ENCODE measurements at regions not wholly inside any gene's neighbourhood (a gene's known extent, or its start where the extent isn't known, plus 50 kb on each side); places are given as distances from the start of the nearest gene placed in this dataset.

- no peak for DNase-seq (ENCODE audit: low spot score)
These were observed 55.2 kb downstream of the TTC32 start for GRCh38 chr2:19846567-19846966.

DNA sequence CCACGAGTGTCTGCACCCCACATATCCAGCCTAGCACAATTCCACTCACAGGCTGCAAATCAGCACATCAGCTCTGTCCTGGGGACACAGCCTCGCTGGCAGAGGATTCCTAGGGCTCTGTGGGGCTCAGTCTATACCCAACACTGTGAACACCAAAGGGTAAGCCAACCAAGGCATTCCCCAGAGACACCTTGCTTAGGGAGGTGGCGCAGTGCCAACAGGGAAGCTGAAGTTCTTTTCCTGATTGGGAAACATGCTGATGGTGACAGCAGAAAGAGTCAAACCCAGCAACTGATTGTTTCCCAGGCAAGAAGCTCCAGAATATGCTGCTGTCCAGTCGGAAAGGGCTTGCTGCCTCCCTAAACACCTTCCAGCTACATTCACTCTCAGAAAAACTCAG is 55.8 kb downstream of the TTC32 start:
- DNase-seq (ENCODE audit: low spot score) = no peak

DNA sequence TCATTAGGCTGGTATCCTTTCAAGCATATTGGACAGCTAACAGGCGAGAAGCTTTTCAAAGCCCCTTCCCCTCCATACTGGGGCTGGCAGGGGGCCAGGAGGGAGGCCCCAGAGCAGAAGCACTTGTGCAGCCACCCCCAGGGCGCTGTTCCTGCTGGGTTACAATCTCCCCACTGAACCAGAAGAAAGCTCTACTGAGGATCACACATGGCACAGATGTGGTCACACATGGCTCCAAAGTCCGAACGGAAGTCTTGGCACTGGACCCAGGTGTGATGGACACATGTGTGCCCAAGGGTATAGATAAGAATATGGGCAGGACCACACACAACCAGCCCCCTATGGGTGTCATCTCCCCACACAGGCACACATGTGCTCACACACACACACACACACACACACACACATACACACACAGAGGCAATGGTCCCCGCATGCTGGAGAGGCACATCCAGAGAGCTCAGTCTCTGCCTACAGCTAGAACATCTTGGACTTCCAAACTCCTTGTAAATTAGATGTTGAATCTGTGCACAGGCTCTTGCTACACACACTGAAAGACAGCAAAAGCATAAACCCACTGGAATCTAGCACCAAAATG is 56.4 kb downstream of the TTC32 start:
- DNase-seq (ENCODE audit: low spot score) = no peak

- DNase-seq (ENCODE audit: low spot score) = no peak
These were observed 57.0 kb downstream of the TTC32 start for GRCh38 chr2:19844750-19845149.

DNA sequence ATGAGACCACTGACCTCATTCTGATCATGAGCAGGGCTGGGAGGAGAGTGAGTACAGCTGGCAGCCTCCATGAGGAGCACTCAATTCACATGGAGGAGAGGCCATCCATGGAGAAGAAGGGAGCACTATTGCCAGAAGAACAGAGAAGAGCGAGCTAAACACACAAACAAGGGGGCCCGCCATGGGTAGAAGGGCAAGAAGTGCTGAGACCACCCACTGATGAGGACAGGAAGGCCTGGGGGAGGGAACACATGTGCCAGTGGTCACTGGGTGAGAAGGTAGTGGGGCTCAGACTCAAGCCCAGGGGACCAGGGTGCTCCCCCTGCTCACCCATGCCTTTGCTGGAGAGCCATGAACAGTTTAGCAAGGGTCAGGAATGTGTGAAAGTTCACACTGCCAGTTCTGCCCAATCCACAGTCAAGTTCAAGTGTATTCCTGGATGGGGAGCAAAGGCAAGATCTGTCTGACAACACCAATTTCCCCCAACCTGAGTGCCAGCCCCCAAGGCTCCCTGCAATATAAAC is 57.7 kb downstream of the TTC32 start:
- DNase-seq (ENCODE audit: low spot score) = no peak

DNA sequence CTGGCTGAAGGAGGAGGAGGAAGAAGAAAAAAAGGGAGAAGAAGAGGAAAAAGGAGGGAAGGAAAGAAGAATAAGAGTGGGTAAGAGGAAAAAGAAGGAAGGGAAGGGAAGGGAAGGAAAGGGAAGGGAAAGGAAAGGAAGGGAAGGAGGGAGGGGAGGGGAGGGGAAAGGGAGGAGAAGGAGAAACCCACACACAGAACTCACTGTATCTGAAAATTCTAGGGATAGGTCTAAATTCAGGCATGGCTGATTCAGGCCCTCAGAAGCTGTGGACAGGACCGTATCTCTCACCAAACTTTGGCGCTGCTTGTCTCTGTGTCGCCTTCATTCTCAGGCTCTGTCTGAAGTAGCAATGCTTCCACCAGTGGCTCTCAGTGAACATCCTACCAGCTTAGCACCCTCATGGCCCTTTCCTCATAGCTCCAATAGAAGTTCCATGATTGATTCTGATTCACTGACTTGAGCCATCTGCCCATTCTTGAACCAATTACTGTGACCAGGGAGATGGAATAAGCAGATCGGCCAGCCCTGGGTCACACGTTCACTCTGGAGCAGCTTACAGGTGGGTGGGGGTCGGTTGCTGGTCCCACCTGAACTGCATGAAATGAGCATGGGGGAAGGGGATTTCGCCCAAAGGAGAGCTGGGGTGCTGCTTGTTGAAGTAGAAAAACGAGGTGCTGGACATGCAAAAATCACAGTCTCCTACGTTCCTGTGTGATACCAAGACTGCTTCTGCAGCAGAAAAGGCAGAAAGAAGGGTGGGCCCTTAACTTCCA is 59.7 kb downstream of the TTC32 start:
- no peak for DNase-seq (ENCODE audit: low spot score)

DNA sequence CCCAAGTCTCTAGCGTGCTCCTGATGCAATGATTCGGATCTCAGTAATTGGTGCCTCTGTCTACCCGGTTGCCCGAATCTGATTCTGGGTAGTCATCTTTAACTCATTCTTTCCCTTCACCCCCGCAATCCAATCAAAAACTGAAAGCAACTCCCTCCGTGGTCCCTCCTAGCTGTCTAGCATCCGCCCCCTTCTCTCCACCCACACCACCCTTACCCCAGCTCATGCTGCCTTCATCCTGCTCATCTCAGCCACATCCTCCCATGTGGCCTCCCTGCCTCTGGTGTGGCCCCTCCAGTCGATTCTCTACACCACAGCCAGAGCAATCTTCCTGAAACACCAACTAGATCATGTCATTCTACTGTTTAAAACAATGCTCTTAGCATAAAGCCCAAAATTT is 62.3 kb downstream of the TTC32 start:
- DNase-seq (ENCODE audit: low spot score) = no peak

DNA sequence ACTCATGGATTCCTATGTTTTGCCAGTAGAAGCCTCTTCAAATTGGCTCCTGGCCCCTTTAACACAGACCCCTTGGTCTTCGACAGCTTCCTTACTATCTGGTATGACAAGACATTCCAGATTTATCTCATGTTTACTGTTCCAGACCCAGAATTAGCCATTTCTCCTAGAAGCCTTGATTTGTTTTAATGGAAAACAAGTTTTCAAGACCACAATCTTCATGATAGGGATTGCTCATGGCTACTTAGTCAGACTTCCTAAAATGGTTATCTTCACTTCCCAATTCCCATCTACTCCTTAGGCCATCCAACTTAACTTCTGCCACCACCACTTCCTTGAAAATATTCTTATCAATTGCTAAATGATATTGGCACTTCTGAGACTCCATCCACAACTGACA is 63.2 kb downstream of the TTC32 start:
- DNase-seq (ENCODE audit: low spot score) = no peak

- no peak for DNase-seq (ENCODE audit: low spot score)
These were observed 64.5 kb downstream of the TTC32 start for GRCh38 chr2:19837235-19837766.

DNA sequence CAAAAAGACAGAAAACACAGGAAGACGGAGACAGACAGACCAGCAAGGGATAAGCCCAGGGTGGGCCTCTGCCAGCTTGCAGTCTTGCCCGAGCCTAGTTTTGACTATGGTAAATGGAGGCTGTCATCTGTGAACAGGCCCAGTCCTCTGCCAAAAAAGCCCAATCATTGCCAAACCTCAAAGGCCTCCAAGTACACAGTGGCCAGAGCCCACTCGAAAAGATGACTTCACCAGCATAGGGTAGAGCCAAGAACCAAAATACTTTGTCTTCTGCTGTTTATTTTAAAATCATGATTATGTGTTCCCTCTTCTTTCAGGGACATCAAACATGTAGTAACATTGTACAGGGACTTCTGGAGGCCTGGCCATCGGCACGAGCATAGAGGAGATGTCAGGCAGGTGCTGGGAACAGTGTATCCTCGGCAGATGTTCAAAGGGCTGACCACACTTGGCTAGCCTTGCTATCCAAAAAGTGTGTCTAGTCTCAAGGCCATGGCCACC is 66.0 kb downstream of the TTC32 start:
- no peak for DNase-seq (ENCODE audit: low spot score)

DNA sequence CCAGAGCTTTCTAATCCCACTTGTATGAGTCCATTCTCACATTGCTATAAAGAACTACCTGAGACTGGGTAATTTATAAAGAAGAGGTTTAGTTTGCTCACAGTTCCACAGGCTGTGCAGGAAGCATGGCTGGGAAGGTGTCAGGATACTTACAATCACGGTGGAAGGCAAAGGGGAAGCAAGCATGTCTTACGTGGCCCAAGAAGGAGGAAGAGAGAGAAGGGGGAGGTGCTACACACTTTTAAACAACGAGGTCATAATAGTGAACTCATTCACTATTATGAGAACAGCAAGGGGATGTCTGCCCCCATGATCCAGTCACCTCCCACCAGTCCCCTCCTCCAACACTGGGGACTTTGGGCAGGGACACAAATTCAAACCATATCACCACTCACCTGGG is 67.8 kb downstream of the TTC32 start:
- DNase-seq (ENCODE audit: low spot score) = no peak

GRCh38 chr2:19829672-19830071 is 72.1 kb downstream of the TTC32 start:
- DNase-seq (ENCODE audit: low spot score) = no peak

- no peak for DNase-seq (ENCODE audit: low spot score)
These were observed 74.9 kb downstream of the TTC32 start for GRCh38 chr2:19826874-19827273.

DNA sequence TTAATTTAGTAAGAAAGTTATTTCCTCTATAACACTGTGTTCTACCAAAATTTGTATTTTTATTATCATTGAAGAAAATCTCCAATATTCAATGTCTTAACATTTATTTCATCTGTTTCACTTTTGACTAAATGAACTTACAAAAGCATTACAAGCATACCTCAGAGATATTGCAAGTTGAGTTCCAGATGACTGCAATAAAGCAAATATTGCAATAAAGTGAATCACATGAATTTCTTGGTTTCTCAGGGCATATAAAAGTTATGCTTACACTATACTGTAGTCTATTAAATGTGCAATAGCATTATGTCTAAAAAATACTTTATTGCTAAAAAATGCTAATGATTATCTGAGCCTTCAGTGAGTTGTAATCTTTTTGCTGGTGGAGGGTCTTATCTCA is 78.3 kb downstream of the TTC32 start:
- DNase-seq (ENCODE audit: low spot score) = no peak

DNA sequence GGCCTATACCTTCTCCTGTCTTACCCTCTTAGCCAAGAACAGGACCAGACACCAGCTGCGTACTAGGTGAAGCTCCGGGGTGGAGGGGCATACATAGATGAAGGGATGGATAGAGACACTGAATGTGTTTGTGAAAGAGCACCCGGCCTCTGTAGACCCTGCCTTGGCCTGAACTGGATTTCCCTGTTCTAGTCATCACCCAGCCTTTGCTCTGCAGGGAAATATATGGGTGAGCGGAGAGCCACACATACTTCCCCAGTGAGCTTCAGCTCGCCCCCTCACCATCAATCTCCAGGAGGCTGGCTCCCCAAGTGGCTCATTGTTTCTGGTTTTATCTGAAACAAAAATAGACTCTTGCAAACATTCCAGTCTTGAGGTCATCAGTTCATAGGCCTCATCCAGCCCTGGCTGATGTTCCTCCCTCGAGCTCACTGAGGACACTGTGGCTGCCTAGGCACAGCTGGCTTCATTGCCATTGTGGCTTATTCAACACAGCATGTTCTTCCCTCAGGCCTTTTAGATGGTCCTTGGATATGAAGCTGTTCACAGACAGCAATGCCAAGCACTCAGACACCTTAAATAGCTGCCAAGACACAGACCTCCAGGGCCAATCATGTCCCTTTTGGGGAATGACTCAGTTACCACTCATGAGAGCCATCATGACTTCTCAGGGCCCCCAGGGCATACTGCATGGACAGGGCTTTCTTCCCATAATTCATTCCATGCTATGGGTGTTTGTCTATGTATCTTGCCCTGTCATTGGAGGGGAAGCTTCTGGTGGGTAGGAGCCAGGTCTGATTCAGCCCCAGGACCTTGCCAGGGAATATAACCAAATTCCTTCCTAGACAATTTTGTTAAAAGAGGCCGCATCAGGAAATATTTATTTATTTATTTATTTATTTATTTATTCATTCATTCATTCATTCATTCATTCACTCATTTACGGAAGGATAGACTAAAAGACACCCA is 82.4 kb downstream of the TTC32 start:
- peak; percentile 6 for DNase-seq (ENCODE audit: low spot score)

- DNase-seq (ENCODE audit: low spot score) = peak; percentile 58
These were observed 83.2 kb downstream of the TTC32 start for GRCh38 chr2:19818543-19818942.

GRCh38 chr2:19818039-19818438 is 83.7 kb downstream of the TTC32 start:
- DNase-seq (ENCODE audit: low spot score) = no peak

DNA sequence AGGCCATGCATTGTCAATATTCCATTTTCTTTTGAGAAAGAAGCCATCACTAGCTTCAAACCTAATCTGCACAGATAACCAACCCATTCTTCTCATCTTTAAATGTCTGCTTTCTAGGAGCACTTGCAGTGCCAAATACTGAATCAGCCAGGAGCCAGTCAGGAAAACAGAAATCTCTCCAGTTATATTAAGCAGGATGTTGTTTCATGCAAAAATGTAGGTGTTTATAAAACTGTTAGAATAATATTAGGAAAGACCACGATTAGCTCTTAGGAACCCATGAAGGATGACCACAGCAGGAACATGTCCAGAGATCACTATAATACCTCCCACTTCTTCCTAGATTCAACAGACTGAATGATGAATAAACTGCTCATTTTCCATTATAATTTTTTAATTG is 86.0 kb downstream of the TTC32 start:
- no peak for DNase-seq (ENCODE audit: low spot score)

GRCh38 chr2:19812166-19812565 is 89.6 kb downstream of the TTC32 start:
- no peak for DNase-seq (ENCODE audit: low spot score)

DNA sequence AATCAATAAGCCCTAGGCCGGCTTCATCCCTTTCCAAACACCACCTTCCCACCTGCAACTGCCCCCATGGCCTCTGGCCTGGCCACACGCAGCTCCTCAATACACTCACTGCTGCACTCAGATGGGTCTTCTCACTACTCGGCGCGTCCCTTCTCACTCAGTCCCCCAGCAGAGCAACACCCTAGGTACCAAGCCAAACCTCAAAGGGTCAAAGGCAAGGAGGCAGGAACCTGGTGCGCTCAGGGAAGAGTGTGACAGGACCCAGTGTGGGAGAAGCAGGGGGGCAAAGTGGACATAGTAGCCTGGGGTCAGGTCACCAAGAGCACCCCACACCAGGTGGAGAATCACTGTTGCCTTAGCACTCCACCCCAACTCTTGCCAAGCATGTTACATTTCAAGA is 90.6 kb downstream of the TTC32 start:
- DNase-seq (ENCODE audit: low spot score) = no peak

GRCh38 chr2:19810637-19811036 is 91.1 kb downstream of the TTC32 start:
- DNase-seq (ENCODE audit: low spot score) = no peak

DNA sequence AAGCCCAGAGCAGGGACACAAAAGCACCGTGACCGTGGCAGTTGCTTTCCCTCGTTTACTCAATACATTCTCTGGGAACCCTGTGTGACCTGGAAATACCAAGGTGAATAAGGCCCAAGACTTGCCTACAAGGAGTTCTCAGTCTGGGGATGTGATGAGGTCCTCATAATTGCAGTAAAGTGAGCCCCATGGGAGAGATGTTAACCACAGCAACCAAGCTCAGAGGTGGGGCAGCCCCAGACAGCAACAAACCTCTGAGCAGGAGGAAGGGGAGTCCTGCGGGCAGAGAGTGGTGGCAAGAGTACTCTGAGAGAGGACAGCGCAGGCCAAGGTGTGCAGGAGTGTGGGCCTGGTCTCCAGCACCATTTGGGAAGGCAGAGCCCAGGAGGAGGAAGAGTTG is 91.6 kb downstream of the TTC32 start:
- DNase-seq (ENCODE audit: low spot score) = no peak
